Islet of Langerhans (tissue), 1 donor: ENCODE measurements at regions not wholly inside any gene's neighbourhood (a gene's known extent, or its start where the extent isn't known, plus 50 kb on each side); places are given as distances from the start of the nearest gene placed in this dataset.
"Not testable (repeated sequence)": the region's sequence is repeated elsewhere in the genome, so short reads cannot be mapped to it uniquely, and the experiment has no call there.

Source experiments
- FAIRE-seq: peaks from one replicate; lab custom pipeline; 2011; peaks lifted over from hg19 to GRCh38; lab: Jason Lieb, UNC

DNA sequence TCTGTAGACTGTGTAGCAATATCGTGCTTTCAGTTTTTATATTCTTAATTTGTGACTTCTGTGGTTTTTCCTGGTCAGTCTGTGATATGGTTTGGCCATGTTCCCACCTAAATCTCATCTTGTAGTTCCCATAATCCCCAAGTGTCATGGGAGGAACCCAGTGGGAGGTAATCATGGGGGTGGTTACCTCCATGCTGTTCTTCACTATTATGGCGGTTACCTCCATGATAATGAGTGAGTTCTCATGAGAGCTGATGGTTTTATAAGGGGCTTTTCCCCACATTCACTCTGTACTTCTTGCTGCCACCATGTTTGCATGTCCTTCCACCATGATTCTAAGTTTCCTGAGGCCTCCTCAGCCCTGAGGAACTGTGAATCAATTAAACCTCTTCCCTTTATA lies 169.8 kb downstream of the LEPR start:
- FAIRE-seq = no peak

DNA sequence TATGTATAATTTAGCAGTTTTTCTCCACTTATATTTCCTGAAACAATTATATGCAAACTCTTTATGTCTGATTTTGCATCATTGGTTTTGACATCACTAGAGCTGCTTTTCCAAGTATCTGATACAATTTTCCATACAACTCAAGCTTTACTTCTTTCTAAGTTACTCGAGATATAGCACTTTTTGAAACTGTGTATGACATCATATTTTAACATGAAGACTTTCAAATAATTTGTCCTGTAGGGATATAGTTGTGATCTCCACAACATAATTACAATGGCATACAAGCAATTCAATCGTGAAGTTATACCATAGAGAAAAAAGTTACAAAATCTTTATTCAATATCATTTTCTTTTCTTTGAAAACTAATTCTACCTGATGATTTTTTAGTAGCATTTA lies 173.0 kb downstream of the LEPR start:
- no peak for FAIRE-seq

DNA sequence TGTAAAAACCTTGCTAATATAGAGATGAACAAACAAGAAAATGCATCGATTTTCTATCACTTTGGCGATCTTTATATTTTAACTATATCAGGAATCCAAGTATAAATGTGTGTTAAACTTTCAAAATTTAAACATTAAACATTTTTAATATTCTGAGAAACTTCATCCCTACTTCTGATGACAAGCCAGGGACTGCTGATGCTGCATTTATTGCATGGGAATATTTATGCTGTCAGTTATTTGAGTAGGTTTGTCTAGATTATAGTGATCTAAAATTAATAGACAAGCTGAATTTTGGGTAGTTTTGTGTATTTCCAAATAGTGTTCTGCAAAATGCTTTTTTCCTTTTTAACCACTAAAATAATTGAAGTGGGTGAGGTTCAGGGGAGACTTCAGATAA lies 175.3 kb downstream of the LEPR start:
- FAIRE-seq = no peak

DNA sequence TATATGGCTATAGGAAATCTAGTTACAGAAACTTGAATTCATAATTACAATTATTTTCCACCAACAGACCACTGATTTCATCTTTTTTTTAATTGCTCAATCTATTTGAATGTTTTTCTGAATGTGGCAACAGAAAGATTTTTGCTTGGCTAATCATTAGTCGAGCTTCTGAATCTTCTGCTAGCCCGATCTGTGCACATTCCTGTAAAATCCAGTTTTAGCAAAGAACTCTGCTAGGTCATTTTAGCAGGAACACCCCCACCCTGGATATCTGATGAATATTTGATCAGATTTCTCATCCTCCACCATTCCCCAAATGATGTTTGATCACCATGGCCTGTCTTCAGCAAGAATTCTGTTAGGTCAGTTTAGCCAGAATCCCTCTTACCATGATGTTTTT lies 176.3 kb downstream of the LEPR start:
- FAIRE-seq = no peak

DNA sequence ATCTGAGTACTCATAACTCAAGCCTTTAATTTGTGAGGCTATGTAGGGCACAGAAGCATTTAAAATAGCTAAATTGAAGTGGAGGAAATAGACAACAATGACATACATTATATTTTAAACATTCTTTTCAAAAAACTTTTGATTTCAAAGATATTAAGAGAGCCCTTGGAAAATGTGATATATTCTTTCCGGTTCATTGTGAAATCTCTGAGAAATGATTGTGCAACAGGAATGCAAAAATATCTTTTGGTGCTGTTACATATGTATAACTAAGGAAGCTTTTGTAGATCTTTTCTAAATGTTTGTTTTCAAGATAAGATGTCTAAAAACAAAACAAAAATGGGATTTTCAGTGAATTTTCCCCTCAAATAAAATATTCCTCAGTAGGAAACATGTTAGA lies 185.2 kb downstream of the LEPR start:
- no peak for FAIRE-seq

DNA sequence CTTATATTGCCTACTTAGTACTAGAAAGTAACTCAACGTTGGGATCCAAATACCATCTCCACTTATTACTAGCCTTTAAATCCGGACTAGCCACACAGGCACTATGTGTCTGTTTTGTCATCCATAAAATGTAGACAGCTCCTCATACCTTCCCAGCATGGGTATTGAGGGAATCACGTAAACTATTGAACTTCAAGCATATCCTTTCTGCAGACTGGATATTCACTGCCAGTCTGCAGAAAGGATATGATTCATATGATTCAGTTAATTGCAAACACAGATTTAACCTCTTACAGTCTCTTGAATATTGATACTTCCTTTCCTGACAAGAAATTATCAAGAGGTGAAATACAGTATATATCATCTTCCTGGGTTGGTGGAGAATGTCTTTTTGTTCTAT lies 186.0 kb downstream of the LEPR start:
- FAIRE-seq = no peak

DNA sequence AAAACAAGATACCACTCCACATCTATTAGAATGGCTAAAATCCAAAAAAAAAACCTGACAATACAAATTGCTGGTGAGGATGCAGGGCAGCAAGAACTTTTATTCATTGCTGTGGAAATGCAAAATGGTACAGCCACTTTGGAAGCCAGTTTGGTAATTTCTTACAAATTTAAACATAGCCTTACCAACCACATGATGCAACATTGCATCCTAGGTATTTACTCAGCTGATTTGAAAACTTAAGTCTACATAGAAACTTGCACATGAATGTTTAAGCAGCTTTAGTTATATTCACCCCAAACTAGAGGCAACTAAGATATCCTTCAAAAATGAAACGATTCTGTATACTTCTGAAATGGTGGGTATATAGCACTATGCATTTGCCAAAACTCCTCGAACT lies 178.8 kb upstream of the PDE4B start:
- no peak for FAIRE-seq

DNA sequence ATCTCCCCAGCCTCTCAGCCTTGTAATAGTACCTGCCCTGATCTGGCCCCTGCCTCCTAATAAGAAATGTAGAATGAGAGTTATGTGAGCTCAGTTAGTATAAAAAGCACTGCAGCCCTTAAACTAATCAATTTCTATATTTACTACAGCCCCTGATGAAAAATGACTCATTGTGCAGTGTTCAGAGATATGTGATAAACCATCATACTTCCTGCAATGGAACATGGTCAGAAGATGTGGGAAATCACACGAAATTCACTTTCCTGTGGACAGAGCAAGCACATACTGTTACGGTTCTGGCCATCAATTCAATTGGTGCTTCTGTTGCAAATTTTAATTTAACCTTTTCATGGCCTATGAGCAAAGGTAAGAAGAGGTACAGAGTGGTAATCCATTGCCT lies 176.8 kb upstream of the PDE4B start:
- no peak for FAIRE-seq

DNA sequence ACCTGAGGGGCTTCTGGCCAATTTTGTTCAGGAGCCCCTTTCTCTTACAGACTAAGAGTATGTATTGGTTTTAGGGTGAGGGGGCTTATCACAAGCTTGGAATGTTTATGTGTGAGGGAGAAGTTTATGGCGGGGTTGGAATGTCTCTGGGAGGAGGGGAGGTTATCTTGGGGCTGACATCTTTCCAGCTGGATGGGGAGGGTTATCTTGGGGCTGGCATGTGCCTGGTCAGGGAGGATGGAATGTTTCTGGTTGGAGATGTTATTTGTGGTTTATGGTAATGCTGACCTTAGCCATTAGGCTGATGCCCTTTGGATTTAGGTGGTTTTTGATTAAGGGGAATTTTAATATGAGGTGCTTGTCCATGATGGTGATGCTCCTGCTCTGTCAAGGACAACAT lies 171.0 kb upstream of the PDE4B start:
- FAIRE-seq = not testable (repeated sequence)

DNA sequence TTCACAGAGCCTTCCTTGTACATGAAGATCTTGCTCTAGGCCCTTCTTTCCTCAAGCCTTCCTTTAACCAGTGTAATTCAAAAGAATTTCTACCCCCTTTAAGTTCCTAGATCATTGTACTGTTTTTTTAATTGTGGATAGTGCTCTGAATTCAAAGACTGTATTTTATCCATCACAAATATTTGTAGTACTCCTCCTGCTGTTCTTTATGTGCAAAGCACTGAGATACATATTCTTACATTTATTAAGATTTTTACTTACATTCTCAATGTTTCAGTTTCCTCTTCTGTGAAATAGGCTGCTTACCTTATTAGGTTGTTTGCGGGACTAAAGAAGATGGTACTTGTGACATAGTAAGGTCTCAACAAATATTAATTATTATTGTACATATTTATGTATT lies 168.8 kb upstream of the PDE4B start:
- FAIRE-seq = no peak

DNA sequence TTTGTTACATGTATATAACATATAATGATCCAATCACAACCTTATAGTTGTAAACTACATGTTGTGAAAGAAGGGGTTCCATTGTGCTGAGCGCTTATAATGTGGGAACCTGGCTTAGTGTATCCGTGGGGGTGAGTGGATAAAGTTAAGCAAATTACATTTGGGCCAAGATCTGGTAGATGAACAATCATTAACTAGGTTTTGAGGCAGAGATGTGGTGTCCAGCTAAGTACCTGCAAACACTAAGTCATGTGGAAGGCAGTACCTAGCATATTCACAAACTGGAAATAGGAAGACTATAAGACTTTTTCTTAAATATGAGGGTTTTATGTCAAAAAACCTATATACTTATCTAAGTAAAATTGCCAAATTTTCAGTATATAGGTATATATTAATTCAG lies 167.2 kb upstream of the PDE4B start:
- no peak for FAIRE-seq

DNA sequence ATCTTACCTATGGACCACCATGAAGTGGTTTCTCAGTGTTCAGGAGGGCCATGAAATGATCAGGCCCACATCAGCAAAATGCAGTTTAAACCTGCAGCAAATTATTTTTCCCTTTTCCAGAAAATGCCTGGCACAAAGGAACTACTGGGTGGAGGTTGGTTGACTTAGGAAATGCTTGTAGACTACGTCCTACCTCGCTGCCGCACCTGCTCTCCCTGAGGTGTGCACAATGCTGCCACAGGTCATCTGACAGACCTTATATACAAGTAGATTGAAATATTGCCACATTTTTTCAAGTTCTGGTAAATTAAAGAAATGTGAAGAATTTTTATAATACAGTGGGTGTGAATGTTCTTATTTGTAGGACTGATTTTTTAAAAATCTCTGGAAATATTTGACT lies 166.7 kb upstream of the PDE4B start:
- no peak for FAIRE-seq

DNA sequence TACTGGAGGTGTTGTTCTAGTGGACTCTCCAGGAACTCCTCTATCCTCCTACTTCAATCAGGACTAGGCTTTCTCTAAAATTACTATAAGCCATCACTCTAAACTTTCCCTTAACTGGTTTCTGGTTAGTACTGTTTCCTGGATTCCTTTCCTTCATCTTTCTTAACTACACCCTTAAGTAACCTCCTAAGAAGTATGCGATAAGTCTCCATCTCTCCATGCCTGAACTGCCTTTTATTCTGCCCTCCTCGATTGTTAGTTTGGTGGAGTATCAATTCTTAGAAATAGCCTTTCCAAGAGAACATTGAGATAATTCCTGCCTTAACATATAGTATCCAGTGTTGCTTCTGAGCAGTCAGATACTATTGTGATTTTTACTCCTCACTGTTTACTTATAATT lies 162.9 kb upstream of the PDE4B start:
- no peak for FAIRE-seq

DNA sequence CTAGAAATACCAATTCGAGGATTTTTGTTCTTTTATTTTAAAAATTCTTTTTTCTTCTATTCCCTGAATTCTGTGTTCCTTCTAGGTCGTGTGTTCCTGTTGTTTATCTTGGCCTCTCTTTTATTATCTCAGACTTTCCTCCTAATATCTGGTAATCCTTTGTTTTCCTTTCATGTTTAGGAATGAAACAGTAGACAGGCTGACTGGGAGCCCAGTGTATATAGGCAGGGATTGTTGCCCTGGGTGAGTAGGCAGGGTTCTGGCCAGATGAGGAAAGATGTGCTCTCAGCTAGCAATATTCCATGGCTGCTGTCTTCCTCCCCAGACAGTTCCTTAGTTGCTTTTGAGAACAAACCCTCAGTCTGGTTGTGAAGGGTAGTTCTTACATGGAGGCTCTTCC lies 161.8 kb upstream of the PDE4B start:
- no peak for FAIRE-seq

DNA sequence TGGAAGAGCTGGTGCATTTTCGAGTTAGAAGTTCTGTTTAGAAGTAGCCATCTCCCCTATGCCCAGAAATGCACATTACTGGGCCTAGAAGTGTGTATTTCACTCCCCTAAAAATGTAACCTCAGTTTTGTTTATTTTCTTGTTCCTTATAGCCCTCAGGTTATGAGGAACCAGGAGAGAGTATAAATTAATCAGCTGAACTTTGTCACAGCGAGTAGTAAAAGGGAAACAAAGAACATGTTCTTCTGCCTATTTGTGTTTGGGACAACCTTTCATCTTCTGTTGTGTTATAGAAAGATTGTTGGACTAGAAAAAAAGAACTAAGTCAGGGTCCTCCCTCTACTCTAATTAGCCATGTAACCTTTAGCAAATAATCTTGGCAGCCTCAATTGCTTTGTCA lies 160.5 kb upstream of the PDE4B start:
- FAIRE-seq = no peak

DNA sequence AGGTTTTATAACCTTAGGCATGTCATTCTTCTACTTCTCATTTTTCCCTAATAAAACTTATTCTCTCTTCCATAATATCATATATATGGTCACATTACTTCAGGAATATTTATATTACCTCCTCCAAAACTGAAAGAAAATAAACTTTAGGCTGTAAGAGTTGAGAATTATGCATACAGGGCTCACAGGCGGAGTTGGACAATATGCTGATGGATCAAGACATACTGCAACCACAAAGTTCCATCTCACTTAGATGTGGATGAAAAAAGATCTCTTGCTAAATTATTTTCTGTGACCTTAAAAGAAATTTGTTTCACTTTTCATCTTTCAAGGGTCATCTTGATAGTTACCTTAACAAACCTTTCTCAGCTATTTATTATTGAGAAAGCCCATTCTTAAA lies 152.6 kb upstream of the PDE4B start:
- no peak for FAIRE-seq

DNA sequence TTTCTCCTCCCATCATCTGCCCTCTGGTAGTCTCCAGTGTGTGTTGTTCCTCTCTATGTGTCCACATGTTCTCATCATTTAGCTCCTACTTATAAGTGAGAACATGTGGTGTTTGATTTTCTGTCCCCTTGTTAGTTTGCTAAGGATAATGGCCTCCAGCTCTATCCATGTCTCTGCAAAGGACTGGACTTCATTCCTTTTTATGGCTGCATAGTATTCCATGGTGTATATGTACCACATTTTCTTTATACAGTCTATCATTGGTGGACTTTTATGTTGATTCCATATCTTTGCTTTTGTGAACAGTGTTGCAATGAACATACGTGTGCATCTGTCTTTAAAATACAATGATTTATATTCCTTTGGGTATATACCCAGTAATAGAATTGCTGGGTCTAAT lies 143.5 kb upstream of the PDE4B start:
- FAIRE-seq = not testable (repeated sequence)

DNA sequence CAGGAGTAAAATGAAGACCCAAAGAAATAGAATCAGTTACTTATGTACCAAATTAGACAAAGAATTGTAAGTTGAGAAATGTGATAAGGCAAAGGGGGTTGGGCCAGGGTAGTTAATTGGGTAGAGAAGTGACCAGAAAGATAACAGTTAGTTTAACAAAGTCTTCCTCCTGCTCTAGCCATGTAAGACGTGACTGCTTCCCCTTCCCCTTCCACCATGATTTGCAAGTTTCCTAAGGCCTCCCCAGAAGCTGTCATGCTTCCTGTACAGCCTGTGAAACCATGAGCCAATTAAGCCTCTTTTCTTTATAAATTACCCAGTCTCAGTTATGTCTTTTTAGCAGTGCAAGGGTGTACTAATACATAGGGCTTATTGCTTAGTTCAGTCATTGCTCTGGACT lies 142.0 kb upstream of the PDE4B start:
- no peak for FAIRE-seq

DNA sequence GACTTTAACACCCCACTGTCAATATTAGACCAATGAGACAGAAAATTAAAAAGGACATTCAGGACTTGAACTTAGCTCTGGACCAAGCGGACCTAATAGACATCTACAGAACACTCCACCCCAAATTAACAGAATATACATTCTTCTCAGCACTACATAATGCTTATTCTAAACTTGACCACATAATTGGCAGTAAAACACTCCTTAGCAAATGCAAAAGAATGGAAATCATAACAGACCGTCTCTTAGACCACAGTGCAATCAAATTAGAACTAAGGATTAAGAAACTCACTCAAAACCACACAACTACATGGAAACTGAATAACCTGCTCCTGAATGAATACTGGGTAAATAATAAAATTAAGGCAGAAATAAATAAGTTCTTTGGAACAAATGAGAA lies 138.2 kb upstream of the PDE4B start:
- not testable (repeated sequence) for FAIRE-seq

DNA sequence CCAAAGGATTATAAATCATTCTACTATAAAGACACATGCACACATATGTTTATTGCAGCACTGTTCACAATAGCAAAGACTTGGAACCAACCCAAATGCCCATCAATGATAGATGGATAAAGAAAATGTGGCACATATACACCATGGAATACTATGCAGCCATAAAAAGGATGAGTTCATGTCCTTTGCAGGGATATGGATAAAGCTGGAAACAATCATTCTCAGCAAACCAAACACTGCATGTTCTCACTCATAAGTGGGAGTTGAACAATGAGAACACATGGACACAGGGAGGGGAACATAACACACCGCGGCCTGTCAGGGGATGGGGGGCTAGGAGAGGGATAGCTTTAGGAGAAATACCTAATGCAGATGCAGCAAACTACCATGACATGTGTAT lies 135.1 kb upstream of the PDE4B start:
- FAIRE-seq = not testable (repeated sequence)

DNA sequence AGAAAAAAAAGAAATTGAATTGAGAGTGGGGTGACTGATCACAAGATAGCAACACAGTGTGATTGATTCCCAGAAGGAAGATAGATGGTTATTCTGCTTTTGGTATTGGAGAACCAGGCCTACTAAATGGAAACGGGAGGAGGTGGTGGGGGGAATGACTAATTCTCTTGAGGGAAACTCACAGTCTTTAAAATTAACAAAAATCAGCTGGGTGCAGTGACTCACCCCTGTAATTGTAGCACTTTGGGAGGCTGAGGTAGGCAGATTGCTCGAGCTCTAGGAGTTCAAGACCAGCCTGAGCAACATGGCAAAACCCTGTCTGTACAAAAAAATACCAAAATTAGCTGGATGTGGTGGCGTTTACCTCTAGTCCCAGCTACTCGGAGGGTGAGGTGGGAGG lies 134.6 kb upstream of the PDE4B start:
- no peak for FAIRE-seq

DNA sequence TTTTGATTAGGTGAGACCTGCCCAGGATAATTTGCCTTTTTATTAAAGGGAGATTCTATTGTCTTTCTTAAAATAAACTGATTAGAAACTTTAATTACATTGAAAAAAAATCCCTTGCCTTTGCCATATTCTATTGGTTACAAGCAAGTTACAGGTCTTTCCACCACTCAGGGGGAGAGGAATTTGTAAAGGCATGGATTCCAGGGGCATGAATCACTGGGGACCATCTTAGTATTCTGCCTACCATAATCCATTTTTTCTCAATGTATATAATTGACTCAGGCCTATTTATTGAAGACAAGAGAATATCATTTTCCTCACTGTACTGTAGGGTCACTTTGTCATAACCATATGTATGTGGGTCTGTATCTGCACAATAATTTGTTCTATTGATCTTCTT lies 124.3 kb upstream of the PDE4B start:
- FAIRE-seq = no peak

DNA sequence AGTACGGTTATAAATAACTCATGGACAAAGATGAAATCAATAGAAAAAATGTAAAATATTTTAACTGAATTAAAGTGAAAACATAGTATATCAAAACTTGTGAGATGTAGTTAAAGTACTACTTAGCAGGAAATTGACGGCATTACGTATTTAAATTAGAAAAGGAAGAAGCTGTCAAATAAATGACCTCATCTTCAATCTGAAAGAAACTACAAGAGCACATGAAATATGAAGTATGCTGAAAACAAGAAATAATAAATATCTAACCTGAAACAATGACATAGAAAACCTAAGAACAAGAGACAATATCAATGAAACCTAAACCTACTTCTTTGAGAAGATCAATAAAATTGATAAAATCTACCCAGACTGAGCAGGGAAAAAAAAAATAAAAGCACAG lies 122.2 kb upstream of the PDE4B start:
- FAIRE-seq = no peak

DNA sequence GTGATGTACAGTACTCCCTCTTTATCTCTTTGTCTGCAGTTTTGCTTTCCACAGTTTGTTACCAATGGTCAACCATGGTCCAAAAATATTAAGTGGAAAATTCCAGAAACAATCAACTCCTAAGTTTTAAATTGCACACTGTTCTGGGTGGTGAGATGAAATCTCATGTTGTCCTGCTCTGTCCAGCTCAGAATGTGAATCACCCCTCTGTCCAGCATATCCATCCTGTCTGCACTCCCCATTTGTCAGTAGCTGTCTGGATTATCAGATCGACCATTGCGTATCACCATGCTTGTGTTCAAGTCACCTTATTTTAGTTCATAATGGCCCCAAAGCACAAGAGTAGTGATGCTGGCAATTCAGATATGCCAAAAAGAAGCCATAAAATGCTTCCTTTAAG lies 118.2 kb upstream of the PDE4B start:
- FAIRE-seq = no peak

DNA sequence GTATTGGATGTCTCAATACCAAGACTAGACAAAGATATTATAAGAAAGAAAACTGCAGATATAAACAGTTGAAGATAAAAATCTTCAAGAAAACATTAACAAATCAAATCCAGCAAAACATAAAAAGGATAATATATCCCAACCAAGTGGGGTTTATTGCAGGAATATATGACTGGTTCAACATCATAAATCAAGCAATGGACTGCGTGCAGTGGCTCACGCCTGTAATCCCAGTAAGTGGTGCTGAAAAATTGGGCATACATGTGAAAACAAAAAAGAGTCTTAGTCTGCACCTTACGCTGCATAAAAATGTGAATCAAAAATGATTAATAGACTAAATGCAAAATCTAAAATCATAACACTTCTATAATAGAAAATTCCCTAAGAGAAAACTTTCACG lies 112.9 kb upstream of the PDE4B start:
- no peak for FAIRE-seq

DNA sequence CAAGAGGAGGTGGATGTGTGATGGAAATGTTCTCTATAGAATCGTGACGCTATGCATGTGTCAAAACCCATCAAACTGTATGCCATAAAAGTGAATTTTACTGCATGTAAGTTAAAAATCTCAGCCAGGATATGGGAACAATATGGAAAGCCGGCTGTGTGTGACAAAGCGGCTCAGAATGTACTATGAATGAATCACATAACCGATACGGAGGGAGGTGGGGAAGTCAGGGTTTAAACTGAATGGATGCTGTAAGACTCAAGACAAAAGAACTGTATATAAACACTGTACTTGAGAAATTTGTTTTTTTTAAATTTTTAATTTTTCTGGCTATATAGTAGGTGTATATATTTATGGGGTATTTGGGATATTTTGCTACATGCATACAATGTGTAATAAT lies 111.6 kb upstream of the PDE4B start:
- FAIRE-seq = no peak
